Amniotic epithelial cell (primary cell): ENCODE measurements at regions not wholly inside any gene's neighbourhood (a gene's known extent, or its start where the extent isn't known, plus 50 kb on each side); places are given as distances from the start of the nearest gene placed in this dataset.

Experiments used
- DNase-seq: peaks from one replicate; pipeline ENCODE4 v3.0.0-alpha.2; 2010; ENCODE audit warnings: low read depth

DNA sequence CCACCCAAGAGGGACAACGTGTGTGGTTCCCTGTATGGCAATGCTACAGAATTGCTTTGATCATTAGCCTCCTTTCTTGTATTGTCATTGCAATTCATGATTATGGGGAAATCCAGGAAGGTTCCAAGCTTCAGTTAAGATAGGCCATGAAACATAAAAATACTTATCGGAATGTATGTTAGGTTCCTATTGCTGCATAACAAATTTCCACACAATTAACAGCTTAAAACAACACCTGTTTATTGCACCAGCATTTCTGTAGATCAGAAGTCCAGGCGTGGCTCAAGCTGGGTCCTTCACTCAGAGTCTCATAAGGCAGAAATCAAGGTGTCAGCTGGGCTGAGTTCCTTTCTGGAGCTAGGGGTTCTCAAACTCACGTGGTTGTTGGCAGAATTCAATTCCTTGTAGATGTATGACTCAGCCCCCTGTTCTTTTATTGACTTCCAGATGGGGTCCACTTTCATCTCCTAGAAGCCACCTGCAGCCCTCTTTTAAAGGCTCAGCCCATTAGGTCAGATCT lies 365.6 kb upstream of the TMPO start:
- no peak for DNase-seq

- no peak for DNase-seq
Measured at GRCh38 chr12:98151105-98151590, 364.2 kb upstream of the TMPO start.

GRCh38 chr12:98151984-98152383 lies 363.4 kb upstream of the TMPO start:
- no peak for DNase-seq

- peak; percentile 2 for DNase-seq
Measured at GRCh38 chr12:98154850-98155249, 360.5 kb upstream of the TMPO start.

DNA sequence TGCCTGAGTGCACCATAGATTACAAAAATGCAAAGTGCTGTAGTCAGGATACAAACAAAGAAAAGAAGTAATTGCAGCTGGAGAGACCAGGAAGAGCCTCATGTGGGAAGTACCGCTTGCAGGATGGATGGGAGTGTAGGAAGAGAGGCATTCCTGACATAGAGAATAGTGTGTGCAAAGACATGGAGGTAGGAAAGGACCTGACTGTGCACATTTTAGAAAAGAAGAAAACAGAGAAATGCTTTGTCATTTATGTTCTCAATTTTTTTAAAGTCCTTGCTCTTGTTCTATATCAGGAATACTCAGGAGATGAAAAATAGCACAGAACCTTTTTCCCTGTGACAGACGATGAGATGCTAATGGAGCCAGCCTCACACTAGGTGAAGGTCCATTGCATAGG lies 358.7 kb upstream of the TMPO start:
- DNase-seq, result no peak

DNA sequence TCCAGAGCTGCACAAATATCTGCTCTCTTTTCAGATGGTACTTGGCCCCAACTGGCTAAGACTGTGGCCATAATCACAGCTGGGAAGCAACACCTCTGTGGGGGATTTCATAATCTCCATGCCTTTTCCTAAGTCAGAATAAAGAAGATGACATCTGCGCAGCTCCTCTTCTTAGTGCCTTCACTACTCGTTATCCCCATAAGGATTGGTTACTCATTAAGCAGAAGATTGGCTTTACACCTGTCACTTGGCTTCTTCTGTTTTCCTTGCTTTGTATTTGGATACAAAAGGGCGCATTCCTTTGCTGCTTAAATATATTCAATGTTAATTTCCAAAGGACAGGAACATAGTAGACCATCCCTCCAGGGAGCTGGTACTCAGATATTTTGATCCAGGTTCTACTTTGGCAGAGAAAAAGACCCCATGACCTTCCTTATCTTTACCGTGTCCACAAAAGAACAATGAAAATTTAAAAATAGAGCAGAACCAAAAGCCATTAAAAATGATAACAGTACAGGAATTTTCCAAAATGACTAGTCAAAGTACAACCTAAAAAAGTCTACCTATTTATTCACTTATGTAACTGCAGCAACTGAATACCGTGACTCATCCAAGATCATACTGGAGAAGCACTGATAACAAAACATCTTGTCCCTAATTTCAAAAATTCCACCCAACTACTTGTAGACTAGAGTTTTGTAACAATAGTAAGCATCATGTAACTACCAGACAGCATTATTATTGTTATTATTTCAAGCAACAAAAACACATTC lies 352.3 kb upstream of the TMPO start:
- DNase-seq, result no peak

DNA sequence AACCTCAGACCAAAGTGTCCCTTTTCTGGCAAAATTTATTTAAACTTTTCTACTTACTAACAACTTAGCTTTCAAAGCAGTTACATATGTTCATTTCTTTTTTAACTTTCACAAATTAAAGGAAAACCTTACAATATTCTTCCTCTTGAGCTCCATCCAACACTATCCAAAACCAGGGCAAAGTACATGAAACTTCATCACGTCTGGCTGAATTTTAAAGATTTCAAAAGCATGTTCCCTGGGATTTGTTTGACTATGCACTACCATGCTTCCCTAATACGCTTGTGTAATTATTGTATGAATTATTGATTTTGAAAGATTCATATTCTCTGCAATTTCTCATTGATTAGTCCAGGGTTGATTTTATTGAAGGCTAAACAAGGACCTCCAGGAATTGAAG lies 343.1 kb upstream of the TMPO start:
- DNase-seq, result no peak

DNA sequence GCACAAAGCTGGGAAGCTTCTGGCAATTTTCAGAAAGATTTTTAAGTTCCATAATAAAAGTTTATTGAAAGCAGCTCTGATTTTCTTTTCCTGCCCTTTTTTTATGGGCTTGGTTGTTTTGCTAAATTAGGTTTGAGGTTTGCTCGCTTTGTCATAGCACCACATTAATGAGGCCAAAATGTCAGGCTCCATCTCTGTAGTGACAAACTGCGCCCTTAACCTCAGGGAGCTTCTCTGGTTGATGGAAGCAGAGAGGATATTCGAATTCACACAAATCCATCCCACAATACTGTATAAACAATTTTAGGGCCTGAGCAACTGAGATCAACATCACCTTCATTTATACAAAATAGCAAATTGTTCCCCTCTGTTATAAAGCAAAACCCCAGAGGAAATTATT lies 342.6 kb upstream of the TMPO start:
- no peak for DNase-seq

DNA sequence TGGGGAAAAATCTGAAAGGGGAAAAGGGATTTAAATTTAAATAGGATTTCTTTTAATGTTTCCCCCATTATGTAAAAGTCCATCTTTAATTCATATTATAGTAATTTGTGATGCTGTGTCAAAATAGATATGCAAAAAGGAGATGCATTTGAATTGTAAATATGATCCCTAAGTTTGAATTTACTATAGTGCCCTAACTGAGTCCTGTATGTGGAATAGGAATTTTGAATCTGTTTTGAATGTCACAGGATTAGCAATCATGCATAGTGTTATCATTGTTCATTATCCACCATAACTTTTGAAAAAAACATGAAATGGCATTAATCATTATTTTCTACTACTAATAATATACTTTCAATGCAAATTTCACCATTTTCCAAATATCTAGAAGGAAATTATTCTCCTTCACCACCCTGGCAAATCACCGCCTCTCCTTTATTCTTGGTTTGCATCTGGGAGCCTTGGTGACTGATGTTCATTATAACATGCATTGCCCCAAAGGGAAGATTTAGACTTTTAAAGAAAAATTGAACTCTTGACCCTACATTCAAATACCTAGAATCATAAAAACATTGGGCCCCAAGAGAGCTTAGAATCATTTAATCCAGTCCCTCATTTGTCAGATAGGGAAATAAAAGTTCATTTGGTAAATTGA lies 341.5 kb upstream of the TMPO start:
- no peak for DNase-seq

DNA sequence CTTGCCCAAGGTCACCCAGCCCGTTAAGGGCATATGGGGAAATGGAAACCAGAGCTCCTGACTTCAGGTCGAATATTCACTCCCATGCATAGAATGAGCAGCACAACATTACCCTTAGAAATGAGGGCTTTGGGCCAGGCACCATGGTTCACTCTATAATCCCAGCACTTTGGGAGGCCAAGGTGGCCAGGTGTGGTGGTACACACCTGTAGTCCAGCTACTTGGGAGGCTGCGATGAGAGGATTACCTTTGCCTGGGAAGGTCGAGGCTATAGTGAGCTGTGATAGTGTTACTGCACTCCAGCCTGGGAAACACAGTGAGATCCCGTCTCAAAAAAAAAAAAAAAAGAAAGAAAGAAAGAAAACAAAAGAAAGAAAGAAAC lies 341.0 kb upstream of the TMPO start:
- DNase-seq, result no peak

- DNase-seq, result no peak
Measured at GRCh38 chr12:98178126-98178525, 337.3 kb upstream of the TMPO start.

- no peak for DNase-seq
Measured at GRCh38 chr12:98179151-98179550, 336.2 kb upstream of the TMPO start.

GRCh38 chr12:98180603-98181002 lies 334.8 kb upstream of the TMPO start:
- DNase-seq, result no peak

DNA sequence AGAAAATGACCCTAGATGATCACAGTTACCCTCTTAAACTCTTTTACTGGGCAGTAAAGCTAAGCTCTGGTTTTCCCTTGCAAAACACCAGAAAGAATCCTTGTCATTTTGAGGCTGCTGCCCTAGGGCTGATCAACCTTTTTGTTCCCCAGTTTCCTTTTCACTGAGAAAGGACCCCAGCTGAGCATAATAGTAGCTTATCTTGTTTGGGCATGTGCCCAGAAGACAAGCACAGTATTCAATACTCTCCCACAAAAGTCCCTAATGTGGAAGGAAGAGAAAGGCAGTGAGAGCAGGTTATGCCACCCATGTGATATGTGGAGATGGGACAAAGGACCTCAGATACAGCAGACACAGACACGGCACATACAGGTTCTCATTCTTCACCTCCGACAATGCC lies 332.6 kb upstream of the TMPO start:
- DNase-seq, result no peak

- peak; percentile 67 for DNase-seq
Measured at GRCh38 chr12:98185606-98186005, 329.8 kb upstream of the TMPO start.

DNA sequence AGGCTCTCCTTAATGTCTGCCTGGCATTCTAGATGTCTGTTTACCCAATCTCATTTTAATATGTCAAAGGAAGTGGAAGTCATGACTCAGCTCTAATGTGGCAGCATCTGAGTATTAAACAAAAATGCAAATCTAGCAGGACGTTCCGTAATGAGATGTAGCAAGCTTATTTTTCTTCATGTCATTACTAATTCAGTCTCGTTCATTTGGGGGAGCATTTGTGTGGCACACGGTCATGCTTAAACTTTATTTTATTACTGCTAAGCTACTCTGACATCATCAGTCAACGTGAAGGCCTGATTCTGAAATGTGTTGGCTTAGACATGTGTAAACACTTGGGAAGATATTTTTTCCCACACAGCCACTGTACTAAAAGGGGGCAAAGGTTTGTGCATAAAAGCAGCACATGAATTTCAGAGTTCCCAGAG lies 326.7 kb upstream of the TMPO start:
- peak; percentile 2 for DNase-seq

DNA sequence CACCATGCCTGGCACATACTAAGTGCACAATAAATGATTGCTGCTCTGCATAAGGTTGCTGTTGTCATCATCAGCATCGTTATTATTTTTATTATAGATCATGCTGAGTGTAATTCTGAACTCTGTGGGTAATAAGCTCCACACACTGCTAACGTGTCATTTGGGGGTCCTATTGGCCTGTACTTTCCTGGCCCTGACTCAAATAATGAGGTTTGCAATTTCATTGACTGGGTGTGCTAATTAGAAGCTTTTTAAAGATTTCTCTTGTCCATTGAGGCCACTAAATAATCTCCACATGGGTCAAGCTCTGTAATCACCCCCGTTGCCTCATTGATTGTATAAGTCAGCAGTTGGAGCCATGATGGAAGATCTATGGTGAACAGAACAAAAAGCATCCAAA lies 320.8 kb upstream of the TMPO start:
- no peak for DNase-seq

- peak; percentile 17 for DNase-seq
Measured at GRCh38 chr12:98198261-98198982, 317.0 kb upstream of the TMPO start.

GRCh38 chr12:98208816-98209215 lies 306.6 kb upstream of the TMPO start:
- no peak for DNase-seq

GRCh38 chr12:98211909-98212695 lies 303.3 kb upstream of the TMPO start:
- DNase-seq, result no peak

DNA sequence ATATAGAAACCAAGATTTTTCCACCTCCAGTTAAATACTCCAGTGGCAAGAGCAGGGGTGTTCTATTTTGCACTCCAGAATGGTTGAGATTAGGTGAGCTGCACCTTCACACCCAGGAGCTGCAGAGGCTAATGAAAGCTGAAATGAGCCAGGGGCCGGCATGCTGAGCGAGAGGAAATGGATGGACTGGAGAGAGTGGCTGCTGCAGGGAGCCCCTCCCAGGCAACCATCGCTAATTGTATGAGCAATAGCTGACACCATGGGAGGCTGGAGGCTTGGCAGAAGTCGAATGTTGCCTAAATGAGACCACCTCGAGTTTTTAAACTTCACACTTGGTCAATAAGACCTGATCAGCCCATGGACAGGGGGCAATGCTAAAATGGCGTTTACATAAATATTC lies 301.8 kb upstream of the TMPO start:
- DNase-seq, result no peak

- no peak for DNase-seq
Measured at GRCh38 chr12:98217257-98217656, 298.1 kb upstream of the TMPO start.
